ENCODE measurements at regions not wholly inside any gene's neighbourhood (a gene's known extent, or its start where the extent isn't known, plus 50 kb on each side); places are given as distances from the start of the nearest gene placed in this dataset.

DNA sequence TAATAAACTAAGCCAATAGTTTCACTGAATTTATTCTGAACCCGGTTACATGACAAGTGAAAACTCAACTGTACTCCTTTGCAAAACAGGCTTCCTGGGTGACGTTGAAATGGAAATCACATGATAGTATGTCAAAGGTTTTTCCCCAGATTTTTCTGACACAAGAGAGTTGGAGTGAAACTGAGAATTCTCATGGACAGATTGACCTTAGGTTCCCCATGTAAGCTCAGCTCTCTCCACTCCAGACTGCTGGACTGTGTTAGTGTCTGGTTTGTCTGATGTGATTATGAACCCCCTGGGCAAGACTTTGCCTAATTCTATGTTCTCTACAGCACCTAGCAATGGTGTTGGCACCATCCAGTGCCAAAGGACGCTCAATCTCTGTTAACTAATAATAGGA is 219.7 kb upstream of the COL8A1 start:
- TF ChIP-seq POLR2AphosphoS5 (IDR thresholded peaks at IDR 0.05; ENCODE audit: low read depth, low read length) (no peak), POLR2A (IDR thresholded peaks at IDR 0.05; ENCODE audit: low read depth, low read length) (0 out of 2 replicates have a peak, but pooled peaks have one; percentile 22), TAF1 (IDR thresholded peaks at IDR 0.05; ENCODE audit: low read depth, low read length) (no peak), PAX5 (IDR thresholded peaks at IDR 0.05; ENCODE audit: insufficient read depth, low read length, severe bottlenecking) (no peak), POU2F2 (IDR thresholded peaks at IDR 0.05; ENCODE audit: low read depth, low read length) (no peak)
